ENCODE measurements at regions not wholly inside any gene's neighbourhood (a gene's known extent, or its start where the extent isn't known, plus 50 kb on each side); places are given as distances from the start of the nearest gene placed in this dataset.
A peak's percentile ranks its signal among the peaks of the same experiment; 100 is the strongest.

DNA sequence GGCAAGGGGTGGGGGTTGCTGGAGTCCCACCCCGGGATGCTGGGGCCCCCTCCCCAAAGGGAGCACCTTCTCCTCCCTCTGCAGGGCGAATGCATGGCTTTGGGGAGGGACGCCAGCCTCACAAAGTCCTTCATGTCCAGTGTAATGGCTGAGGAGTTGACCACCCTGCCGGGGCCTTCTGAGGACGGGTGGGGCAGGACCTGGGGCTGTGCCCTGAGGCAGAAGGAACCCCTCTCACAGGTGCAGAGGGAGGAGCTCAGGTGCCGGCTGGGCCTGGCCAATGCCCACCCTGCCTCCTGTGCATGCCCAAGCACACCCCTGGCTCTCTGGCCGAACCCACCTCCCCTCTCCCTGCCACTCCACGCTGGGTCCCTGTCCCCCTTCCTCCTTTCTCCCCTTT, 64.3 kb upstream of the RNU6ATAC start:
- DNase-seq, result no peak

DNA sequence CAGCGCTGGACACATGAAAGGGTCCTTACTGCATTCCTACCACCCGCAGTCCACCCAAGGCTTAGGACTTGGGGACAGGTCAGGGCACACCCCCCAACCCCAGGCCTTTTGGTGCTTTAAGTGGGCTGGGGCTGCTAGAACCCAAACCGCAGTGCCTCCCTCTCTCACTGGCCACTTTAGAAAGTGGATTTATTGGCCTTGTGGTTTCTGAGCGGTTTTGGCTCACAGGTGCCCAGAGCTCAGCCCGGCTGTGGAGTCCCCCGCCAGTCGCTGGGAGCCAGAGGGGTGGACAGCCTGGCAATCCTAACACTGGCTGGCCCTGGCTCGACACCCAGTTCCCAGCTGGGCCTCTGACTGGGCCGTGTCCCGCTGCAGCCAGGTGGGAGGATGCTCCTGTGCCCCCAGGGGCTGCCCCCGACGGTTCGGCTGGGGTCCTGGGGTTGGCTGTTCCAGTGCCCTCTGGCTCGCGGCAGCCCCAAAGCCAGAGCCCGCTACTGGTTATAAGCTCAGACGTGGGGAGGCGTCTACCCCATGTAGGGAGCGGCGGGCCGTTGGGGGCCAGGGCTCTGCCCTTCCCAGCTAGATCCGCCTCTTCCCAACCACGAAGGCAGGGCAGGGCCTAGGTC, 65.2 kb upstream of the RNU6ATAC start:
- no peak for DNase-seq

DNA sequence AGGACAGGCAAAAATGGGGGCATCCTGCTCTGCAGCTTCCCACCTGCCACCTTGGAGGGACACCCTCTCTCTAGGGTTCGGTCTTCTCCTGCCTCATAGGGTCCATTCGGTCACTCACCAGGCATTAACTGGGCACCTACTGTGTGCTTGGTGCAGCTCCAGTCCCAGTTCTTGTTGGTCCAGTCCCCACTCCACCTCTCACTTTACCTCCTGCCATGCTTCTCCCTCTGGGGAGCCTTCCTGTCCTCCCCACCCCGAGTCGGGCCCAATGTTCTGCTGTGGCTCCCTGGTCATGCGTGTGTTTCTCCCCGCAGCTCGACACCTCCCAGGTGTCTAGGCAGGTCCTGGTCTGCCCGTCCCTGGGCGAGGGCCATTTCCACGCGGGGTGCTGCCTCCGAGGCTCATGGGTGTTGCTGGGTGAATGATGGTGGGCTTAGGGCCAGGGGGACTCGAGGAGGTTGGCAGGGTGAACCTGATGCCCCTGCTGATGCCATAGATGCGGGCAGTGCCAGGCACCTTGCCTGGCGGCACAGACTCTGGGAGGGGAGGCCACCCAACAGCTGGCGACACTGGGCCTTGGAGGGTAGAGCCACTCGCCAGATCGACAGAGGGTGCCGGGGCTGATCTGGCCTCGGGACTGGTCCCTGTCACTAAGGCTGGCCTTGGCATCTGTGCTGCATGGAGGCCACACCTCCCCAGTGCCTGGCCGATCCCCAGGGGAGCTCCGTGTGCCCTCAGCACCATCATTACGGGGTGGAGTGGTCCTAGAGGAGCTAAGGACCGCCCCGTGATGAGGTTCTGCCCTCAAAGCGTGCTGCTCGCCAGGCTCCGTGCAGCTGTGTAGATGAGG, 66.0 kb upstream of the RNU6ATAC start:
- DNase-seq, result no peak

DNA sequence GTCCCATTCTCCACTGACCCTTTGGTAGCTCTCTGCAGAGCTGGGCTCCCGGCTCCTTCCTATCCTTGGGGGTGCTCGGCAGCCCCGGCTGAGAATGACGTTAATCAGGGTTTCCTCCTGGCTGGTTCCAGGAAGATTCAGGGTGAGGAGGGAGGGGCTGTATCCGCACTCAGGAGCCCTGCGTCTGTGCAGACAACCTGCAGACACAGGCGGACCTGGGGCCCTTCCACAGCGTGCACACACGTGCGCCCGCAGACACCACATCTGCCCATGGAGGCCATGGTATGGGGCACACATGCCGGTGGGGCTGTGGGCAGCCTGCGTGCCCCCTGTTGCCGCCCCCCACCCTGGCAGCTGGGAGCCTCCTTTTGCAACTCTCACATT, 66.6 kb upstream of the RNU6ATAC start:
- no peak for DNase-seq

DNA sequence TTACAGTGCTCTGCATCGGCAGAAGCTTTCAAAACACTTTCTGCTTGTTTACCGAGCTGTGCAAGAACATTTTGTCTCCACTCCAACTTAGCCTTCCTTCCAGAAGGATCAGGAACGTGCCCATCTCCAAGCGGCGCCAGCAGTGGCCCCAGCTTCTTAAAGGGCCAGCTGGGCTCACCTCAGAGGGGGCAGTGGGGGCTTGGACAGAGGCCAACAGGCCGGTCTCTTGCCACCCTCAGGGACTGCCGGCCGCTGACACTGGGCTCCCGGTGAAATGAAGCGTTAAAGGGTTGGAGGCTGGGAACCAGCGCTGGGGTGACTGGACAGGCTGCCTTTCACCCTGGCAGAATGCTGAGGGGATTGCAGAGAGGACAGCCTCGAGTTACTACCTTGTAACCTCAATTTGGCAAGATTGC, 67.0 kb upstream of the RNU6ATAC start:
- no peak for DNase-seq

DNA sequence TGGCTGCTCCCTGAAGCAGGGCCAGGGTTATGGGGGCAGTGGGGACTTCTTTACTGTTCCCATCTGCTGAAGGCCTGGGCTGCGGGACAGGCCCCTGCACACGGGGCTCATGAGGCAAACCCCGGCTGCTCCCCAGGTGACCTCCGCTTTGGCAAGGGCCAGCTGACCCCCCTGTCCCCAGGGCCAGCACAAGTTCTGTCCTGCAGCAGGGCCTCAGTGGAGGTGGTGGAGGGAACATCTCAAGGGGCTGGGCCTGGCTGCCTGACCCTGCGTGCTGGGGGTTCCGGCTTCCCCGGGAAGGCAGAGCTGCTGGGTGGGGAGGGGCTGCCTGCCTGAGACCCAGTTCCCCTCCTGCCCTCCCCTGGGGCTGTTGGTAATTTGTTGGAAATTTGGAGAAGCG, 67.4 kb upstream of the RNU6ATAC start:
- DNase-seq, result no peak

DNA sequence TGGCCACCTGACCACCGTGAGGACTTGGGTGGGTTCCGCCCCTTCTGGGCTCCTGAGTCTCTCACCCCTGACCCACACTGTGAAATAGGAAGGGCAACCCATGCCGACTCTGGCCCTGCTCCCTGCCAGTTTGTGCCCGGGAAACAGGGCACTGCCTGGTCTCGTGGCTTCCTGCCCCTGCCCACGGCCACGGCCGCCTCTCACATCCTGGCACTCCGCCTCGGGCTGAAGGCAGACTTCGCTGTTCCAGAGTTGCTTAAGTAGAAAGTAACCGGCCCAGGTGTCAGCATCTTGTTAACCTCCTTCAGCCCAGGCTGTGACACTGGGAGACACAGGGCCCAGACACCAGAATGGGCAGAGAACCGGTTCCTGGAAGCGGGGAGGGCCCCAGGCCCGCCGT, 68.7 kb upstream of the RNU6ATAC start:
- no peak for DNase-seq

DNA sequence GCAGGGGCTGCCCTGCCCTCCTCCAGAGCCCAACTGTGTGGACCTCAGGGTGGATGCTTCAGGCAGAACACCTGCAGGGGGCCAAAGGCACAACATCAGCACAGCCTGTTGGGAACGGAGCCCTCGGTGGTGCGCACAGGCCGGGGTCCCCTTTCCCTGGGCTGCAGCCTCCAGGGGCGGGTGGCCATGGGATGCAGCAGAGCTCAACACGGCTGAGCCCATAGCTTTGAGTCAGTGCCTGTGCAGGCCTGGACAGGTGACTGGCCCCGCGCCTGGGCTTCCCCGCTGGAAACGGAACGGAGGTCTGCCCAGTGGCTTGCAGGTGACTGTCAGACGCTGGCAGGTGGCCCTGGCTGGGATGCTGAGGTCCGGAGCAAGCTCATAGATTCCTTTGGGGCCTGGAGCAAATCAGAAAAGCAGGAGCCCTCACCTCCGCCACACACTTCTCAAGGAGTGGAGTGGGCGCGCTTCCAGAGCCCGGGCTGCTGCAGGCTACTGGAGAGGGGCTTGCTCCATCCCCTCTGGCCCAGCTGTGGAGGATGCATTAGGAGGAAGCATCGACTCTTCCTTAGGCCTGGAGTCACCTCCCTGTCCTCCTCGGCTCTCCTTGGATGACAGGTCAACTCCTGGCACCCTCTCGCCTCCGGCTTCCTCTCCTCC, 69.8 kb upstream of the RNU6ATAC start:
- DNase-seq, result no peak

DNA sequence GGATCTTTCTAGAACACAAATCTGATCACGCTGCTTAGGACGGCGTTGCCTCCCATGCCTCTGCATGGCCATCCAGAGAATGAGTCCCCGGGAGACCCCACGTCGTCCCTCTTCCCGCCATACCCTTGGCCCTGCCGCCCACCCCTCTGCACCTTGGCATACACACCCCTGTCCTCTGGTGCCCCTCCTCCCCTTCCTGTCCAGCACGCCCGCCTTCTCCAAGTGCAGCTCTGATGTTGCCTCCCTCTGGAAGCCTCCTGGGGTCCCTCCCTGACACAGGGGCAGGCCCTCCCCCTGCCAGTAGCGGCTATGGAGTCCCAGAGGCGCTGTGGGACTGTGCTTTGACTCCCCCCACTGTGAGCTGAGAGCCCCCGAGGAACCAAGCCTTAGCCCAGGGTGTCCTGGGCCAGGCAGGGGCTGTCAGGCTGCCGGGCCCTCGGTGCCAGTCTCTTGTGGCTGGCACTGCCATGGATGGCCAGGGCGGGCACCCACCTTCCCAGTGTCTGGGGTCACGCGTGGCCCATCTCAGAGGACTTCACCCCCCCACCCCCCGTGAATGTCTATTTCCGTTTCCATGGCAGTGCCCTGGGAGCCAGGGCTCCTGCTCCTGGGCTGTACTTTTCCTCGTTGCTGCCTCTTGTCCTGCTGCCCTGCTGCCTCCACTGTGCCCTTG, 70.5 kb upstream of the RNU6ATAC start:
- DNase-seq, result no peak

DNA sequence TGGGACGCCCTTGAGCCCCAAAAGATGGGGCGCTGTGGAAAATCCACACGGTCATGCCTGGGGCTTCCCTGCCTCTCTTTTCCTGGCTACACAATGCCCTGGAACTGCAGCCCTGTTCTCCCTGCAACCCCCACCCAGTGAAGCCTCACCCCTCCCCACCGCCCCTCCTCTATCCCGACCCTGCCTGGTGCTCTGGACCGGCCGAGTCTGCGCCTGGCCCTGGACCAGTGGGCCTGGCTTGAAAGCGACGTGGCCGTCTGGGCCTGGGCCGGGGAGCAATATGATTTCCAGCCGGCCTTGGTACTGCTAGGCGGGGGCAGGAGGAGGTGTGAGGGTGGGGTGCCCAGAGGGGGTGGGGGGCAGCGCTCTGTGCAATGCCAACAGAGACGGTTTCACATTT, 71.0 kb upstream of the RNU6ATAC start:
- no peak for DNase-seq

DNA sequence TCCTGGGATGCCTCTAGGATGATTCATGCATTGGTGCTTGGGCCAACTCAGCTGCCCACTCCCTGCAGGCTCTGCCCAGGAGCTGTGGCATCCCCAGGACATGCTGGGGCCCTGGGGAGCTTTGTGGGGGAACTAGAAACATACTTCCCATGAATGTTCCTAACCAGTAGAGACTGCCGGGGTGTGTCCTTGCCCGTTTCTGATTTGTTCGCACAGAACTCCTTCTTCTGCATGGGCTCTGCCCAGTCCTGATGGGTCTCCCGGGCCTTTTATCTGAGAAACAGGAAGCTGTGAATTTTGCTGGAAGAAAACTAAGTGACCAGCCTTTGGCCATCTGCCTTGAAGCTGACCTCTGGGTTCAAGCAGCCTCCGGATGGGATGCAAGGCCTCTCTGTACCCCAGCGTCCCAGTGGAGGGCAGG, 71.6 kb upstream of the RNU6ATAC start:
- no peak for DNase-seq

DNA sequence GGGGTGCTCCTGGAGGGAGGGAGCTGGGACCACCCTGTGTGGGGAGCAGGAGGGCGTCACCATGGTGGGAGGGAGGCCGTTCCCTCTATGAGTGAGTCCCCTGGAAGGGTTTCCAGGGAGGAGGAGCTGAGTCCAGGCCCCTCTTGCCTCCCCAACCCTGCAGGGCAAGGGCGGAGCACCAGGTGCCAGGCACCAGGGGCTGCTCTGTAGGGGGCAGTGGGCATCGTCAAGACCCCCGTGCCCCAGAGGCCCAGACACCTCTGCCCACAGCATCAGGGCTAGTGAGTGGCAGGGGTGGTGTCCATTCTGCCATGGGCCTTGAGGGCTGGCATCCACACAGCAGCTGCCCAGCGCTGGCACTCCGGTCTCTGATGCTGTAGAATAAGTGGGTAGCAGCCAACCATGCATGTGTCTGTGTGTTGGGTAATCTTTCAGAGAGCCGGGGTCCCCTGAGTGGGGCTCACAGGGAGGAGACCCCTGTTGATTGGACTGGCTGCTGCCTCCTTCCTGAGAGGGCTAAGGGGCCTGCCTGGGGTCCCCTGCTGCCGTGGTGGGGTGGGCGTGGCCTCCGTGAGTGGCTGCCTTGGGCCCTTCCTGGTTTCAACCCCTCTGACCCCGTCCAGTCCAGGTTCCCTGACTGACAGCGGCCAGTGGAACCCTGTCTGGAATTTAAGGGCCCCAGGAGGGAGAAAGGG, 72.7 kb upstream of the RNU6ATAC start:
- DNase-seq, result no peak

DNA sequence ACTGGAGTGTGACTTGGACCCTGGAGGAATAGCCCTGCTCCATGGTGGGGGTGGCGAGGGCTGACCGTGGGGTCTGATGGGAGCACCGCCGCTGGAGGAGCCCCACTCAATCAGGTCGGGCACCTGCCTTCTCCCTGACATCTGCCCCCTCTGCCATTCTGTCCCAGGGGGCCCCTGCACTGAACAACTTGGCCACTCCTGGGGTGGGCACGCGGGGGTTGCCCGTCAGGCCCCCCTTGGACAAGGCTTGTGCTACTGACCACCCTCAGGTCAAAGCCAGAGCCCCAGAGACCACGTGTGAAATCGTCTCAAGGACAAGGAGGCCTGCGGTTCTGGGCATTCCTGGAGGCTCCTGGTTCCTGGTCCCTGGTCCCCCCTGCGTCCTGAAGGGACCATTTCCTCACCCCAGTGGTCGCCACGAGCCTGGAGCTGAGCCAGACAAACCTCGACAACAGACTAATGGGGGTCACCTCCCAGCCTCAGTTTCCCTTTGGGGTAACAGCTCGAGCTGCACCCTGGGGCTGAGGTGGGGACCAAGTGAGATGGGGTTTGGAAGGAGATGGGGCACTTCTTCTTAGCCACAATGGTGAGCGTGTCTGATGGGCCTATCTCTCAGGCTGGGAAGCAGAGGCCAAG, 73.4 kb upstream of the RNU6ATAC start:
- DNase-seq, result no peak

DNA sequence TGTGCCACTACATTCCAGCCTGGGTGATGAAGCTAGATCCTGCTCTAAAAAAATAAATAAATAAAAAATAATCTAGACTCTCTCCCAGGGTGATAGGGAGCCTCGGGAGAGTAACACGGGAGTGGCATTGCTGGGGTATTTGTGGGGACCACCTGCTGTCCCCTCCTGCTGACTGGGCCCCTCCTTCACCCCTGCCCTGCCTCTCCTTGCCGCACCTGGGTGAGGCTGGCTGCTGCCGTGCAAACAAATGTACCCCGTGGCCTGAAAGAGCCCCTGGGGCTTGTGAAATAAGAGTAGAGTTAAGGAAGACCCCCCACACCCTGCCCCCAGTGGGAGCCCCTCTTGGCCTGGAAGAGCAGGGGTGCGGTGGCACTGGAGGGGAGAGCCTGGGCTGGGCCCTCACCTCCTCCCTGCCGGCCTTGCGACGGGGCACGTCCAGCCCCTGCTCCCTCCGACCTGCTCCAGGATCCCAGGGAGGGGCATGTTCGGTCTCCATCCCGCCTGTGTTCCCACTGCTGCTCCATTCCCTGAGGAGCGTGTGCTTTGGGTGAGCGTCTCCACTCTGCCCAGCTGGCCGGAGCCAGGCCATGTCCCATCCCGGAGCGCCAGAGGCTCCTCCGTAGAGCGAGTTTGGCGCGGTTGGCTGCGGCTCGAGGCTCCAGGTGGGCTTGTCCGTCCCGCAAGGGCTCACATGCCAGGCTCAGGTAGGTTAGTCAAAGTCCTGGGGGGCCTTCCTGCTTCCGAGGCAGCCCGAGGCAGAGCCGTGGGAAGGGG, 75.0 kb upstream of the RNU6ATAC start:
- DNase-seq, result no peak

DNA sequence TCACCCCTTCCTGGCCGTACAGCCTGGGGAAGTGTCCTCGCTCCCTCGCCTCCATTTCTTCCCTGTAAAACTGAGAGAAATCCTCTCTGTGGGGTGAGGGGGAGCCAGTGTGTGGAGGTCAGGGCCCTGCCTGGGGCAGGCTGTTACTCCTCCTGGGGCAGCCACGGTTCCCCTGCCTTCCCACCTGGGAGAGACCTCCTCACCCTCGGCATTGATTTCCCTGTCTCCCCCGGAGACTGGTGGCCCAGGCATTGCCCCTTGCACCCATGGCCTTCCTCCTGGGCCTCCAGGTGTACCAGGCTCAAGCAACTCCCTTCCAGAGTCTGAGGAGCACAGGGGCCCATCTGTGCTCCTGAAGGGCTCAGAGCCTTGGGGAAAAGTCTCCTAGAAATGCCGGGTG, 75.6 kb upstream of the RNU6ATAC start:
- no peak for DNase-seq

DNA sequence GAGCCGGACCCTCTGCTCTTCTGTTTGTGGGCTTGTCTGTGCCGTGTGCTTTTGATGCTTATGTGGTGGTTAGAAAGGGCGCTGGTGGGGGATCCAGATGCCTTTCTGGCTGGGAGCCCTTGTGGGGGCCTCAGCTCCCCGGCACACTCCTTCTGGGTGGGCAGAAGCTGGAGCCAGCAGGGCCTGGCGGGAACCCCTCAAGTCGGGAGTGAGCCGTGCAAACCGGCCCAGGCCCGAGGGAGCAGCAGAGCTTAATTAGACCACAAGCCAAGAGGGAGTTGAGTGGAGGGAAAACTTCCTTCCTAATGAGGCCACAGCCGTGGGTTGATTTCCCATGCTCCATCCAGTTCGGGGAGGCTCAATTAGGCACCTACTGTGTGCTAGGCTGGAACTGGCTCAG, 76.0 kb upstream of the RNU6ATAC start:
- no peak for DNase-seq

DNA sequence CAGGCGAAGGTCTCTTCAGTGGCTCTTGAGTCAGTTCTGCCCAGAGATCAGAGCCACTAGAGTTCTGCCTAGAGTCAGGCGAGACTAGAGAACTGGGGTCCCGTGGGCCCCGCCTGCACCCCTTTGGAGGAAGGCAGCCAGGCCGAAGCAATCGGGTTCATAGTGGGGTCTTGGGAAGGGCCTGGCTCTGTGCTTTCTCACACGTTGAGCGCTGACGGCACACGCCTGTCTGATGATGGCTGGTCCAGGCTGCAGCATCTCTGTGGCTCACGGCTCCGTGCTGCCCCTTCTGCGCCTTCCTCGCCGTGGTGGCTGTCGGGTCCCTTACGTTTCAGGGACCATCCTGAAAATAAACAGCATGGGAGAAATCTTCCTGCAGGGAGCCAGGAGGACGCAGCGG, 78.3 kb upstream of the RNU6ATAC start:
- no peak for DNase-seq

DNA sequence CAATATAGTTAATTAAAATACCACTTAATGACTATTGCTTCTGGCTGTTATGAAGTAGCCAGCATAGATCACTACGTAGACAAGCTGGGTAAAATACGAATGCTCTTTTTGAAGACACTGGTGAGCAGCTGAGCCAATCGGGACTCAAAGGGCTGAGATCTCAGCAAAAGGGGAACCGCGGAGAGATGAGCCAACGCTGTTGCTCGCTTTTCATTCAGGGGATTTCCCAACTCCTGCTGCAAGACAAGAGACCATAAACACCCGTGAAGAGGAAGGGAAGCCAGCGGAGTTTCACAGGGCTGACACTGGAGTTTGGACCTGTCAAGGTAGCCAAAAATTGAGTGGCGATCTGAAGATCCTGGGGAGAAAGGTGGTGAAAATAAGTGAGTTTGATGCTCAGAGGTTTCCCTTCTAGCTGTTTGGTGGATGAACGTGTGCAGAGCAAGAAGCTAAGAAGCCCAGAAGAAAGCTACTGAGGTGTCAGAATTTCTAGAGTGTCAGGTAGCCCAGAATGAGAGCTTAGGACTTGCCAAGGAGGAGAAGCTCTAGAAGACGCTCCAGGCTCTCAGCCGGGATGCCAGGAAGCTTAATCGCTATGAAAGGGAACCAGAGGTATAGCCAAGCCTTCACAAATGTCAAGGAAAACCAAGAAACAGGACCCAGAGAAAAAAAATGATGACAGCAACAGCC, 79.6 kb upstream of the RNU6ATAC start:
- DNase-seq, result peak; percentile 18 to 29

DNA sequence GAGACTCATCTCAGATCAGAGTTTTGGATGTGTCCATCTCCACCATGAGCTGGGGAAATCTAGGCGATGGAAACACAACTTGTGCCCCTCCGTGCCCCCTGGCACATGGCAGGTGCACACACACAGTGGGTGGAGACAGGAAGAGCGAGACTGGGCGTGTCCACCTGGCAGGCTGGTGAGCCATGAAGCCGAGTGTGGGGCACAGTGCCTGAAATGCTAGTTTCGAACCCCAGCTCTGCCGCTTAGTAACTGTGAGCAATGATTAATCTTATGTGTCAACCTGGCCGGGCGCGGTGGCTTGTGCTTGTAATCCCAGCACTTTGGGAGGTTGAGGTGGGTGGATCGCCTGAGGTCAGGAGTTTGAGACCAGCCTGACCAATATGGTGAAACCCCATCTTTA, 80.8 kb upstream of the RNU6ATAC start:
- DNase-seq, result no peak

DNA sequence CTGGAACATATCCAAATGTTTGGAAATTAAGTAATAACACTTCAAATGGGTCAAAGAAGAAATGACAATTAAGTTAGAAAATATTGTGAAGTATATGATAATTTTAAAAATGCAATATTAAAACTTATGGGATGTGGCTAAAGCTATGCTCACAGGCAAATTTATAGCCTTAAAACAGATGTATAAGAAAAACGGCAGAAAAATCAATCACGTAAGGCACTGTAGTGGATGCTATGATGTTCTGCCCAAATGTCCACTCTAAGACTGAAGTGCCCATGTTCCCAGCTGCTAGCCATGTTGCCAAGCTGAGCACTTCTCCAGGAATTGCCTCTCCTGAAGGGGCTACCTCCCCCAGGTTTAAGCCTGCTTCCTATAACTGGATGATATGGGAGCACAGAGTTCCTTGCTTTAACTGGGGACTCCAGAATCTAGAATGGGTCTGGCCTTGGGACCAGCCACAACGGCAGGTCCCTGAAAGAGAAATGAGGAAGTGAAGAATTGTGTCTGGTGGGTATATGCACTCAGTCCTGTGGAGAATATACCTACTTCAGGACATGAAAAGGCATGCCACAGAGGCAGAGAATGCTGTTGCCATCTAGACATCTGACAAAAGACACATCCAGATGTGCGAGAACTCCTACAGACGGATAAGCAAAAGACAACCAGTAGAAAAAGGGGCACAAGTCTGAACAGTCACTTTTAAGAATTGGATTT, 78.2 kb upstream of the RXRA start:
- DNase-seq, result no peak
